GM18498 (cell line): ENCODE measurements at regions not wholly inside any gene's neighbourhood (a gene's known extent, or its start where the extent isn't known, plus 50 kb on each side); places are given as distances from the start of the nearest gene placed in this dataset.

Source experiments
- ATAC-seq: cut with Tn5 transposase; IDR thresholded peaks from one replicate; pipeline ENCODE4 v1.9.1; 2021; ENCODE audit warnings: mild to moderate bottlenecking, moderate library complexity; ENCODE audit not compliant: unreplicated experiment

DNA sequence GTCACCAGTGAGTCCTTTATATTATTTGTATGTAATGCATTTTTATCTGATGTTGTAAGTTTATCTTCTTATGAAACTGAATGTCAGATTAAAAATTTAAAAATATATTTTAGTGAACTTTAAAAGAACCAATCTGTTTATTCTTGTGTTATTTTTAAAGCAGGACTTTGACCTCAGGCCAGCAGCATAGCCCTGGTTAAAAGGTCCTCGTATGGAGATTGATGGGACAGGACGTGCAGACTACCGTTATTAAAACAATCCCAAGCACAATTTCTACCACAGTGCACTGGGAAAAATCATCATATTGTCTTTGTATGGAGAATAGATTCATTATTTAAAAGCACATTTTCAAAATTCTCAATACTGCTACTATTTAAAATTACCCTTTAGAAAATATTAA is 573.8 kb upstream of the ARGLU1 start:
- ATAC-seq: no peak

DNA sequence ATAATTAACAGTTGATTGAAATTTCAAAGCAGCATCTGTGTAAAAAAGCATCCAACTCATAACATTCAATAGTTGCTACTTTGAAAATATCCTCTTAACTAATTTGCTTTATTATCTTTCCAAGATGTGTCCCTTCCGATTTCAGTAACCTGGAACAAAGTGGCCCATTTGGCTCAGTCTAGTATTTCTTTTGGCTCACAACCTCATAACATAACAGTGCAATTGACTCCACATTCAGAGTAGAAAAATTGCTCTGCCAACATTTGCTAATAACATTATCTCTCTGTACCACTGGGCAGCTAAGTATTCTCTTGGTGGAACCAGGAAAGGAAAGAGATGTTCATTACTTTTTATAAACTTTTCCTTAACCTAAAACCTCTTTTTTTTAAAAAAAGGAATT is 571.1 kb upstream of the ARGLU1 start:
- ATAC-seq: no peak

DNA sequence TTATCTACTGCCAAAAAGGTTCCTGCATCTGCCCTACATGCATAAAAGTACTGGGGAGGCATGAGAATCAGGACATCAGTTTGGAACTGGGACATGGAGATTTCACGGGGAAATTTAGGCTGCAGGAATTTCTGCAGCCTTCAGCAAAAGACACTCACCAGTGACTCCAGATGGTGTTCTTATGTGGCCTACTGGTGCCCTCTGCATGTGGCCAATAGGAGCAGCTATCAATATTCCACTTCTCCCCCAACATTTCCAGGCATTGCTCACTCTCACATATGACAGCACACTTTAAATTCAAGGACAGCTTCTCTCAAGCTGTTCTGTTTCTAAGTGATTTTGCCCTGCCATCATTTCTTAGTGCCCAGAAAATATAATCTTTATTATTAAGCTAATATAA is 570.5 kb upstream of the ARGLU1 start:
- ATAC-seq: no peak

DNA sequence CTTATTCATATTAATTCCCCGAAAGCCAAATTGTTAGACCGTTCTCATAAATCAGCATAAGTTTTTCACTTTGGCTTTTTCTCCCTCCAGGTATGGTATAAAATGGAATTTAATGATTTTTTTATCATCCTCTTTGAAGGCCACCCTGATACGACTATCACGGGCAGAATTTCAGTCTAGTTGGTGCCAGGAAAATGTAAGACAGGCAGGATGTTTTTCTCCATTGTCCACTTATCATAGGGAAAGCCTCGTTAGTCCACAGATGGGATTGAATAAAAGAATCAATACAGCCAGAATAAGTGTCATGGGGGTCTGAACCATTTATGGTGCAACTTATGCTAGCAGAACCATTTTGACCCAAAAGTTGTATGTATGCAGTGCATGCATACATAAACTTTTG is 566.0 kb upstream of the ARGLU1 start:
- no peak for ATAC-seq

DNA sequence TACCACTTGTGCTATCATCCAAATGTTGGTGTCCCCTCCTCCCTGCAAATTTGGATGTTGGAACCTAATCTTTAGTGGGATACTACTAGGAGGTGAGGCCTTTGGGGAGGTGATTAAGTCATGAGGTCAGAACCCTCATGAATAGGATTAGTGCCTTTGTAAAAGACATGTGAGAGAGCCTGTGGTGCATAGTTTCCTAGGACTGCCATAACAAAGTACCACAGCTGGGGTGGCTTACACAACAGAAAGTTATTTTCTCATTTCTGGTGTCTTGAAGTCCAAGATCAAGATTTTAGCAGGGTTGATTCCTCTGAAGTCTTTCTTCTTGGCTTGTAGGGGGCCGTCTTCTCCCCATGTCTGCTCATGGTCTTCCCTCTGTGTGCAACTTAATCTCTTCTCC is 562.6 kb upstream of the ARGLU1 start:
- ATAC-seq: no peak

DNA sequence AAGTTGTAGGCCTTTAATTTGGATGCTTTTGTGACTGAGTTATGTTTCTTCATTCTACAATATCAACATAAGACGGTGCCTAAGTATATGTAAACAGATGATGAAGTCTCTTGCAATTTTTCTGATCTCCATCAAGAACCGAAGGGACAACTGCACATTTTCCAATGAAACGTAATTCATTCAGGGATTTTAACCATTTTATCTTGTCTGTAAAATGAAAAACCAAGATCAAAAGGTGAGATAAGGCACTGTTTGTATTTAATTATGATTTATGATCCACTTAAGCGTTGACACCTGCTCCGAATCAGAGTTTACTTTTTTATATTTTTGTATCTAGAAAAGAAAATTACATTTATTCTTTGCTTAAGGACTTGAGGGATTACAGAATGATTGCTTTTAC is 556.8 kb upstream of the ARGLU1 start:
- ATAC-seq: no peak

DNA sequence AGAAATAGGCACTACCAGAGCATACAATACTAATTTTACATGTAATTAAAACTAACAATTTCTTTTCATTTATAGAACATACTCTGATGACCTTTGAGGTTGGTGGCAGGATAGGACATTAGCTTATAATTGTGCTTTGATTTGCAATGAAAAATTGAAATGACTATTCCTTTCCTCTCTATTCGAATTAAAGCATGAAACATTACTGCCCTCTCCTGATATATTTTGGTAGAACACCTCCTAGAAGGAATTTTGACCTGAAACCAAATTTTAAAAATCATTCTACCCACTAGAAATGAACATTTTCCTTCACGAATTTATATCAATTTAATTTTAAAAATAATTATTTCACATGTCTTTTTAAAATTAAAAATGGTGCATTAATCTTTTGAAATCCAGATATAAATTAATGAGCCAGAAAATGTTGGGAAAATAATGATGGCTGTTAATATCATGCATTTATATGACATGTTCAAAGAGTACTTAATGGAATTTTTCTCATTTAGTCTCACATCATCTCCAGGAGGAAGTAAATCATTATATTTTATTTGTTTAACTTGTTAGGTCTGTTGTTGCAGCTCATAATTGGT is 556.3 kb upstream of the ARGLU1 start:
- ATAC-seq: no peak

DNA sequence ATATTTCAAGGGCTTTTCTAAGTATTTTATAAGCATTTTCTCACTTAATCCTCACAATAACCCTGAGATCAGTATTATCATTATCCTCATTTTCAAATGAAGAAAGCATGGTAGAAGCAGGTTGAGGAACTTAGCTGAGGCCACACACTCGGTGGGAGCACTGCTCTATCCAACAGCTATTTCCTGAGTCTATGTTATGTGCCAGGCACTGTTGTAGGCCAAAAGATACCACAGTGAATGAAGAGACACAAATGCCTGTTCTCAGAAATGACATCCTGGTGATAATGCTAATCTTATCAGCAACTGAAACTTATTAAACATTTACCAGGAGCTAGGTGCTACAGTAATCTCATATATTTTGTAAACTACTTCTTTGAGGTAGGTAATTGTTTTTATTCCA is 553.9 kb upstream of the ARGLU1 start:
- ATAC-seq: no peak

DNA sequence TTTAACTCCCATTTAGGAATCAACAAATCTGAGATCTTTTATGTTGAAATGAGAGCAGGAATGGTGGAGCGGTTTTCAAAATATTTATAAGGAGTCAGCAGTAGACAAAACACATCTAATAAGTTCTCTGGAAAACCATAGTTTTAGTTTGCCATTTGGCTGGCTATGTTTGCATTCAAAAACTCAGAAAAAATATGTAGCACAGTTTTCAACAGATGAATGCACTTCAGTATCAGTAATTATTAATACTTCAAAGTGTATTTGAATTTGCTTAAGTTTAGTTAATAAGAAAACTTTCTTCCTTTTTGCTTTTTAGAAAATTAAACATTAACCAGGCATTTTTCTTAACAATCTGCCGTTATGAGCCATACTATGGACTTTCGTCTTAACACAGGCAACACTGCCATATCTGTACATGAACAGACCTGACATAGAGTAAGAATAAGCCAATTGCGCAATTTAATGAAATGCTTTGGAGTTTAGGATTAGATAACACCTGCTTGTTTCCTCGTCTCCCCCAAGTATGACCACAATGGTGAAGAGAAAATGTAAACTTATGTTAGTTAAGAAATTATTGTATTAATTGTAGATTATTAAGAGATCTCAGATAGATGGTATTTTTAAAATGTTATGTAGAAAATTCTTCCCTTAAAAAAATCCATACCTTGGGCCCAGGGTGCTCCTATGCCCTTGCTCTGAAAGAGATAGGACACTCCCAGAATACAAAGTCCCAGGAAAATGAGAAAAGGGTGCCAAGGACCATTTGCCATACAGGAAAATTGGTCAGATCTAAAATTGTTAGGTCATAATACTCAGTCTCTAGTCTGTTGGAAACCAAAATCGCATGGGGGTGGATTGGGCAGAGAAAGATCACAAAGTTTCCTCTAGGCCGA is 552.3 kb upstream of the ARGLU1 start:
- no peak for ATAC-seq

DNA sequence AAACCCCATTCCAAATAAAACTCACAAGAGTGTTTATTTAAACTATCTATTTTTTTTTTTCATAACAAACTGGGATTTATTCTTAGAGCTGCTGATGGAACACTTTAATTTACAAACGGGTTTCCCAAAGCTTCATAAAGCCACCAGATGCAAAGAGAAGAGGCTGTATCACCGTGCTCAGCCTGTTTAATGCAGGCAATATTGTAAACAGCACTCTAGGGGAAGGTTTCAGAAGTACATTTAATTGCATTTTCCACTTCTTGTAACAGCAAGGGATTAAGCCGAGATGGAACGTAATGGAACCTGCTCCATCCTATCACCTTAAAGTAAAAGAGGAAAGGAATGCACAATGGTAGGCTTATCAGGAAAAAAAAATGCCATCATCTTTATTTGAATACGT is 550.6 kb upstream of the ARGLU1 start:
- ATAC-seq: no peak

DNA sequence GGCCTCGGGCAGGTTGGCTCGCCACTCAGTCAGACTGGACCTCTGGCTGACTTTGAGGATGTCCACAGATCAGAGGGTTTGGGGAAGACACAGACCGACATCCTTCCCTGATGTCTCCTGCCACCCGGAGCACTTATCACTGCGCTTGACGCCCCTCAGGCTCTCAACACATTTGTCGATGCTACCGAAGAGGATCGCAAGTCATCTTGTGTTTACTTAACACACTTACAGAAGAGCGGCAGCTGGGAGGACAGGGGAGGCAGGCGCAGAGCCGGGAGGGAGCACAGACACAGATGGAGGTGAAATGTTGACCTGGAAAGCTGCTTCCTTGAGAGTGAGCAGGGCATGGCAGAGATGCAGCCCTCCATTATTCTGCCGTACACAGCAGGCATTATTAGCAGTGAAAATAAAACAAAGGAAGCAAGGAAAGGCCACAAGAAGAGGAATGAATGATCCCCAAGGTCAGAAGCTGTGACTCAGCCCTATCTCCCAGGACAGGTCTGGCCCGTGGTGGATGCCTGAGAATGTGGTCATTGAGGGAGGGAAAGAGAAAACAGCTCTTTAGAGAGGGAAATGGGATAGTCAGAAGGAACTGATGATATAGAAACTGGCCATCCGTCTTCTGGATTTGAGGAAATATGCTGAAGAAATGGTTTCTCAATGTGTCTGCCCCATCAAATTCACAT is 549.5 kb upstream of the ARGLU1 start:
- no peak for ATAC-seq

DNA sequence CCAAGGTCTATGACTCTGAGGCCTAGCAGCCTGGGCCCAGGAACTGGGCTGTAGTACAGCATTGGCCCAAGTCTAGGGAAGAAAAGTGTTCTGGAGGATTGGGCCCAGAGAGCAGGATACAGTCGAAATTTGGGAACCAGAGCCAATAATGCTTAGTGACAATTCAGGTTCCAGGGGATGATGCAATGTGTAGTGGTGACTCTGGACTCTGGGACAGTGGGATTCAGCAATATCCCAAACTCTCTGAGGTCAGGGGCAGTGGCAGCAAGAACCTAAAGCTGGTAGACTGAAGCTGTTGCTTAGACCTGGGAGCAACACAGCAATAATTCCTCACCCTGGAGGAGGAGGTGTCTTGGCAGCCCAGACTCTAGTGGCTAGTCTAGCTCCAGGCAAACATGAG is 545.5 kb upstream of the ARGLU1 start:
- ATAC-seq: no peak

DNA sequence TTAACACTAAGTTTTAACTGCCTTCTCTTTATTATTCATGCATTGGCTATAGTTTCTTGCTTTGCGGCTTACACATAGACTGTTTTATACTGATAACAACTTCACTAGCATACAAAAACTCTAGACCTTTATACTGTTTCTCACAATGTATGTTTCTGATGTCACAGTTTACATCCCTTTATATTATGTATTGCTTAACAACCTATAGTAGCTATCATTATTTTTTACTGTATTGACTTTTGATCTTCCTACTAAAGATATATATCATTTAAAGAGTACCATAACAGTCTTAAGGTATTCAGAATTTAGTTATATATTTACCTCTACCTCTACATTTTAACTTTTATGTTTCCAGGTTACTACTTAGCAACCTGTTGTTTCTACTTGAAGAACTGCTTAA is 543.3 kb upstream of the ARGLU1 start:
- no peak for ATAC-seq

DNA sequence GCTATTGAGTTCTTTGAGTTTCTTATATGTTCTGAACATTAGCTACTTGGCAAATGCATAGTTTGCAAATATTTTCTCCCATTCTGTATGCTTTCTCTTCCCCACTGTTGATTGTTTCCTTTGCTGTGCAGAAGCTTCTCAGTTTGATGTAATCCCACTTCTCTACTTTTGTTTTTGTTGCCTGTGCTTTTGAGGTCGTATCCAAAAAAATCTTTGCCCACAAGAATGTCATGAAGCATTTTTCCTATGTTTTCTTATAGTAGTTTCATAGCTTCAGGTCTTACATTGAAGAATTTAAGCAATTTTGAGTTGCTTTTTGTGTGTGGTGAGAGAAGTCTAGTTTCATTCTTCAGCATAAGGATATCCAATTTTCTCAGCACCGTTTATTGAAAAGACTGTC is 536.7 kb upstream of the ARGLU1 start:
- no peak for ATAC-seq

DNA sequence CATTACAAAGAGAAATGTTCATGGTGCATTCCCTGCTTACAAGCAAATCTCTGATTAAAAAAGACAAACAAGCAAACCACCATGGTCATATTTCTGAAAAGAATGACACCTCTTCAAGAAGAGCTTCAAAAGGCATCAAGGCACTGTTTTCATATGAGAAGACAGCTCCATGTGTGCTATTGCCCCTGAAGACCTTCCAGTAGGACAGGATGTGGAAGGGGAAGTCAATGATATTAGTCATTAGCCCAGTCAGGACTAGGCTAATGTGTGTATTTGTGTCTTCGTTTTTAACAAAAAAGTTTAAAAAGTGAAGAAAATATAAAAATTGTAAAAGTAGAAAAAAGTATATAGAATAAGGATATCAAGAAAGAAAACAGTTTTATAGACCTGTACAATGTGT is 534.7 kb upstream of the ARGLU1 start:
- ATAC-seq: no peak

DNA sequence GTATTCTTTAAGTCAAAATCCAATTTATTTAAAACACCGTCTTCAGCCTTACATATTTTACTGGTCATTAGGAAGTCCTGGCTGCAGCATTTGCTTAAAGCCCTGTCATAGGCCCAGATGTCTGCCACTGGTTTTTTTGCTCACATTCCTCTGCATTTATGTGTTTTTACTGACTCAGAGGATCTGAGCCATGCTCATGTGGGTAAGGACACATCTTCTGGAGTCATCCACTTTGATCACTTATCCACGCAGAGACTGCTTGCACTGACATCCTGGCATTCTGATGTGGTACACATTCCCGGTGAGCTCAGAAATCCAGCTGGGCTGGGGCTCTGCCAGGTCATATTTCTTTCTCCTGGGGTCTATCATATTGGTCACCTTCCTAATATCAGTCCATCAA is 531.7 kb upstream of the ARGLU1 start:
- no peak for ATAC-seq

DNA sequence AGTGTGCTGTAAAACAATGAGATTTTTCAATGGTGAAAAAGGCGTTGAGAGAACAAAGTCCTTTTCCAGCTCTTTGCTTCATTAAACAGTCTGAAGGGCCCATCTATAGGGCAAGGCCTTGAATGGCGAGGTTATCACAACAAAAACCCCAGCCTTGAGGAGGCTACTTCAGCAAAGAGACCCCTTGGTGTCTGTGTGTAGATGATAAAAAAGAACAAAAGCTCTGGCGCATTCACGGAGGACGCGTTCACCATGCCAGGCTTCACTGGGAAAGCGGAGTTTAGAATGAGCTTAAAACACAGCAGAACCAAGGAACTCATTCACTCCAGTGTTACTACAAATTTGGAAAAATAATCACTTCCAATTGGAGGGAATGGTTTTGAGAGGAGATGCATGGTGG is 530.0 kb upstream of the ARGLU1 start:
- ATAC-seq: no peak

DNA sequence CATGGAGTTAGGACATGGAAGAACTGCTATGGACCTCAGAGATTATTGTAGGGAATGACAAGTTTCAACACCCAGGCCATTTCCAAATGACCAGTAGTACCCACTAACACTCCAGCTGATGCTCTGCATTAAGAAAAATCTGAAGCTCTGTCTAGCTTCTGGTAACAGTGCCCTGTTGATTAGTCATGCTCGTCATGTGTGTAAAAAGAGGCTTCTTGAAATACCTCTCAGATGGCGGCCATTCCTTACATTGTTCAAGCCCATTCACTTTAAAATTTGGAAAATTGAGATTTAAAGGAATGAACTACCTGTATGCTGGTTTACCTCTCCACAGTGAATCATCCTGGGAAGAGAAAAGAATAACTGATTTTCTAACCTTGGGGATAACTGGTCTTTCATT is 527.9 kb upstream of the ARGLU1 start:
- no peak for ATAC-seq

DNA sequence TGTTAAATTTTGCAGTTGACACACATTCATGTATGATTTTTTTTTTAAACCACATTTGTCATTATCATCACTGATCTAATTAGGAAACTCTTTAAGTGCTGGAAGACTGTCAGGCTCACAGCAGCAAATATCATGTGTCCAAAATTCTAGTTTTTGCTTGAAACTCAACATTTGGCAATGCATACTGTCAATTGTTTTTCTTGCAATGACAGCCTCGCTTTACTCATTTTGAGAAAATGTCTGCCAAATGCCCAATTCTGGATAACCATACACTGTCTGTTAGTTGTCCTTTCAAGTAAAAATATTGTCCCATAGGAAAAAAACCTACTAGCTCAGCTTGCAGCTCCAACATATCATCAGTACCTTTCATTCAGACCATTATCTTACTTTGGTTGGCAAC is 523.9 kb upstream of the ARGLU1 start:
- no peak for ATAC-seq

DNA sequence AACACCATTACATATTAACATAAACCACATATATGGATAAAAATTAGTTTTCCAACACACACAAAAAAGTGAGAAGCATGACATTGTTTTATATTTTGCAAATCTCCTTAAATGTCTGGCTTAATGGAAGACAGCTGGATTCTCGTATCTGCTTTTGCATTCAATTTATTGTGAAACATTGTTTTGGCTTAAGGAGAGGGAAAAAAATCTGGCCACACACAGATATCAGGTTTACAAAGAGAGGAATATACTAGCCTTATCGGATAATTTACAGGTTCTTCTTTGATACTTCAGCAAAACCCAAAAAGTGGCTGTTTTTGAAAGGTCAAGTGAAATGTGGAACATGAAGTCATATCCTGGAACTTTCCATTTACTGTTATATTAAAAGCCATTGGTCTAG is 523.5 kb upstream of the ARGLU1 start:
- no peak for ATAC-seq

DNA sequence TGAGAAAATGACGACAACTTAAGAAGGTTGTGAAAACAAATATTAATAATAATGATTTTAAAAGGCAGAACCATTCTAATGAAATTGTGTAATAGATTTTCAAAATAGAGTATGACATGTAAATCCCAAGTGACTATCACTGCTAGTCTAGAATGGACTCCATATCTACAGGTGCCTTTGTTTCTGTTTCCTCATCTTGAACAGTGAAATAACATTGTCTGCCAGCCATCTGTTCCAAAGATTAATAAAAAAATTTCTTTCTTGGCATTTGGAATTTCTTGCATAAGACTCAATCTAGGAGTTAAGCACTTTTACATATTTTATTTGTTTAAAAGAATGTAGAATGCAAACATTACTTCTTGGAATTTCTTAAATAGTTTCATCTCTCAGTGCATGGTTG is 520.1 kb upstream of the ARGLU1 start:
- ATAC-seq: no peak

DNA sequence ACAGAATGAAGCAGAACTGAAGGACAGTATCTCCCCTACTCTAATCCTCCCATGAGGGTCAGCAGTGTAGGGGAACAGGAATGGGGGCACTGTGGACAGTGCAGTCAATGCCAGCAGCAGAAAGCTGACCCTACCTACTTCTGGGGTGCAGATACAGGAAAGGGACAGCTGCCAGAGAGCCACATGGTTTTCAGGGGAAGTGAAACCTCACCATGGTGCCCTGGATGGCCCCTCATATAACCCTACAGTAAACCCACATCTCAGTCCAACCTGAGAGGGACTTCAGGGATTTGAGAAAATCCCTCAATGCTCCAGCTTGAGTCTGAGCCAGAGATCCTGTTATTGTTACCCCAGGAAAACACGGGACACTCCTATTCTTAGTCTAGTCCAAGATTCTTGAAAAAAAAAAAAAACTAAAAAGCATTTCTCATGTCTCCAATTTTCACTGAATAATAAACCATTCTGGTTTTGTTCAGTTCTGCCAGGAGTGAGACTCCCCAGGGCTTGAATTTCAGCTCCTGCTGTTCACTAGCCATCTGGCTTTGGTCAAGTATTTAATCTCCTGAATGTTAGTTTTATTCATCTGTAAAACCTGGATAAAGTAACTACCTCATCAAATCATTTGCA is 511.6 kb upstream of the ARGLU1 start:
- ATAC-seq: no peak
